ENCODE measurements at regions not wholly inside any gene's neighbourhood (a gene's known extent, or its start where the extent isn't known, plus 50 kb on each side); places are given as distances from the start of the nearest gene placed in this dataset.

- TF ChIP-seq CTCF (IDR thresholded peaks at IDR 0.05 in 2 of 3, conservative IDR thresholded peaks at IDR 0.05 in 1 of 3; ENCODE audit: control insufficient read depth in 2 of 3, extremely low read depth in 1 of 3, insufficient read depth in 1 of 3, low read depth in 3 of 3, low read length in 3 of 3) = no peak
- TF ChIP-seq NRF1 (conservative IDR thresholded peaks at IDR 0.05; ENCODE audit: low read depth, low read length) = no peak
- TF ChIP-seq EP300 (IDR thresholded peaks at IDR 0.05; ENCODE audit: borderline replicate concordance in 1 of 2, control insufficient read depth in 1 of 2, low read depth in 2 of 2, low read length in 2 of 2) = no peak
- no peak for TF ChIP-seq TCF7 (IDR thresholded peaks at IDR 0.05; ENCODE audit: borderline replicate concordance)
- no peak for TF ChIP-seq CHD4 (IDR thresholded peaks at IDR 0.05)
- no peak for TF ChIP-seq STAT1 (conservative IDR thresholded peaks at IDR 0.05)
- TF ChIP-seq EZH2 (IDR thresholded peaks at IDR 0.05; ENCODE audit: borderline replicate concordance, control insufficient read depth, low read depth, low read length) = no peak
- TF ChIP-seq NFXL1 (IDR thresholded peaks at IDR 0.05; ENCODE audit: borderline replicate concordance) = no peak
- TF ChIP-seq PBX3 (IDR thresholded peaks at IDR 0.05; ENCODE audit: insufficient replicate concordance, low read depth, low read length) = no peak
- no peak for TF ChIP-seq POLR2A (IDR thresholded peaks at IDR 0.05; ENCODE audit: low read depth, low read length)
- TF ChIP-seq MAX (IDR thresholded peaks at IDR 0.05; ENCODE audit: low read depth, low read length) = no peak
These were observed 776.9 kb upstream of the ARPP21 start for GRCh38 chr3:34862456-34862855.
